ENCODE measurements at regions not wholly inside any gene's neighbourhood (a gene's known extent, or its start where the extent isn't known, plus 50 kb on each side); places are given as distances from the start of the nearest gene placed in this dataset.
A peak's percentile ranks its signal among the peaks of the same experiment; 100 is the strongest.

DNA sequence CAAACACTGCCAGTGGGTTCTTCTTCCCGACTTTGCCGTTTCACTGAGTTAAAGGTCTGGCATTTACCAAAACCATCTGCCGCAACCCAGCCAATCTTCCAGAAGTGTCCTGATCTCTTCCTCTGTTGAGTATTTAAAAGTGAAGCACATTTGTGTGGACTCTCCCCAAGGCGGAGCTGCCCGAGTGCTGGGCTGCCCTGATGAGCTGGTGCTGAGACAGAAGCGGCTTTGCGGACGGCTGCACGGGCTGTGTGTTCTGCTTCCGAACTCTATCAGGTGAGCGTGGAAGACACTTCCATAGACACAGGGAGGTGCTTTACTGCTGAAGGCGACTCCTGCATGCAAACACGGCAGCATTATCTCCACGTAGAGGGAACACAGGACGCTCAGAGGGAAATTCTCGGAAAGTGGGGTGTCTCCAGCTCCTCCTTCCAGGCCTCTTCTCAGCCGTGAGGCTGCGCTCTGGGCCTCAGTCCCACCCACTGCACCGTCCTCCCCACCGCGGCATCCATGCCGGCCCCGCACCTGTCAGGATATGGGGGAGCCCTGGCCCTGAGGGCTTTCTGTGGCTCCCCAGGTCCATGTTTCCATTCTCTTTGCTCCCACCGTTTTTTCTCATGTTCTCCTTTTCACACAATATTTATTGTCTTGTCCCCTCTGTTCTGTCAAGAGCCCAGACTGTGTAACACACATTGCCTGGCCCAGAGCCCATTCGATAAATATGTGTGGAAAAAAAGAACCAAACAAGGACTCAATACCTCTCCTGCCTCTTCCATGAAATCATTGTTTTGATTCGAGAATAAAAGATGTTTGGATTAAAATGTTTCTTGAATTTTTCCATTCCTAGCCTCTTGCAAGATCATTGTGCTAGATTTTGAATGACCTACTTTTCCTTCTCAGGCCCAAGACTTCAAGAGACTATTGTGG, 205.1 kb downstream of the DLL1 start:
- no peak for DNase-seq (ENCODE audit: low read depth)

GRCh38 chr6:170084166-170084730, 206.6 kb downstream of the DLL1 start:
- DNase-seq (ENCODE audit: low read depth), result no peak

DNA sequence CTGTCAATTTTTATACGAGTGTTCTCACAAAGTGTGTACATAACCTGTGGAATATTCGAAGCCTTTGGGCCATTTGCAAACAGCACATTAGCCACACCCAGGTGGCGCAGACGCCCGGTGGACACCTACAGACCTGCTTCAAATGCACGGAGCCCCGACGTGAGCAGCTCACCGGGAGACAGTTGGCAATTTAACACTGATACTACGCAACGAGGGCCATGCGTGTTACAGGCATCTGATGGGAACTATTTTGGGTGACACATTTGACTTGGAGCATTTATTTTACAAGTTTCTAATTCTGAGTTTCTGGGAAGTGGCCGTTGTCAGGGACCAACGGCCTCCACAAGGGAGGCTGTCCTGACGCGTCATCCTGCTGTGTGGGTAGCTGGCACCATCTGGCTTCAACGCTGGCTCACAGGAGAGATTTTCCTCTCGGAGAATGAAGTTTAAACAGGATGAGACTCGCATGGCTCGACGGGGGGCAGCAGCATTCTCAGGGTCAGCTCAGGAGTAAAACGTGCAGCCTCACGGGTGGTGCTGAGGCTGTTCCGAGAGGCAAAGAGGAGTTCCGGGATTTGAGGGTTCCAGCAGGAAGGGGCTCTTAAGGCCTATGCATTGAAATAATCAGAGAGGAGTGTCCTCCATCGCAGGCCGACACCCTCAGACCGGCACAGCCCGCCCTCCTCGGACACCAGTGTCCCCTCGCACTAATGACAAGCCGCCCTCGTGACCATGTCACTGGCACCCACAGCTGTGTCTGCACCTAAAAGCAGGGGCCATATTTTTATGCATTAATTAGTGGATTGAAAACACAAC, 207.4 kb downstream of the DLL1 start:
- DNase-seq (ENCODE audit: low read depth), result no peak

DNA sequence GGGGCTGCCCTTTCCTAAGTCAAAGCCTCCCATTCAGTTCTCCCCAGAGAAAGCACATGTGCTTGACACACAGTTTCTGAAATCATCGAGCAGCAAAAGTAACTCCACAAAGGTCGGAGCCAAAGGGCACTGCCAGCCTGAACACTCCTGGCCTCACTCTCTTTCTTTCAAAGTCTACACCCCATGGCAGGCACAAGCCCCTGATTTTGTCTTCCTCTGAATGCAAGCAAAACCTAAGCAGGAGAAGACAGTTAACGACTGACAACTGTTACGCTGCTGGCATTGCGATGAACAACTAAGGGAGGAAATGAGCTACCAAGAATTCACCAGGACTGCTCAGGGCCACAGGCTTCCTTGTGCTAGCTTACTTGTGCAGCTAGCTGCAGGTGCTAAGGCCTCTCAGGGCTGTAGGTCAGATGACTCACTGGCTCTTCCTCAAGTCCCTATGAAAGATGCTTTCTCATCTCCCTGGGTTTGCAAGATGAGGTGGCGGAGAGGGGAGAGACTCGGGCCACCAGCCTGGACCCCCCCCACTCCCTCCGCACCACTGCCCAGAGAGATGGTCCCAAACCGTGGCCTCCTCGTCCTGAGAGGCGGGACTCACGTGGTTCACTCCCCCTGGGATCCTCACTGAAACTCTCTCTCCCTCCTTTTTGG, 208.2 kb downstream of the DLL1 start:
- peak; percentile 20 for DNase-seq (ENCODE audit: low read depth)

DNA sequence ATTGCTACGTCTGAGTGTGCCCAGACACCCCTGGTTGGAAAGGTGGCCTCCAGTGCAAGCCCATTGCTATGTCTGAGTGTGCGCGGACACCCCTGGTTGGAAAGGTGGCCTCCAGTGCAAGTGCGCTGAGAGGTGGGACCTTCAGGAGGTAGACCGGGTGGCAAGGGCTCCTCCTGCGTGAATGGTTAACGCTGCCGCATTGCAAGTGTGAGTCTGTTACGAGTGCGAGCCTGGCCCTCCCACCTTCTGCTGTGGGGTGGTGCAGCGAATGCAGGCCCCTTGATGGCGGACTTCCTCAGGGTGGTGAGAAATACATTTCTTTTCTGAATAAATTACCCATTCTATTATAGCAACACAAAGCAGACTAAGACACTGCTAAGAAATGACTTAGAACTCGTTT, 208.8 kb downstream of the DLL1 start:
- no peak for DNase-seq (ENCODE audit: low read depth)

GRCh38 chr6:170081556-170081955, 209.3 kb downstream of the DLL1 start:
- DNase-seq (ENCODE audit: low read depth), result no peak

DNA sequence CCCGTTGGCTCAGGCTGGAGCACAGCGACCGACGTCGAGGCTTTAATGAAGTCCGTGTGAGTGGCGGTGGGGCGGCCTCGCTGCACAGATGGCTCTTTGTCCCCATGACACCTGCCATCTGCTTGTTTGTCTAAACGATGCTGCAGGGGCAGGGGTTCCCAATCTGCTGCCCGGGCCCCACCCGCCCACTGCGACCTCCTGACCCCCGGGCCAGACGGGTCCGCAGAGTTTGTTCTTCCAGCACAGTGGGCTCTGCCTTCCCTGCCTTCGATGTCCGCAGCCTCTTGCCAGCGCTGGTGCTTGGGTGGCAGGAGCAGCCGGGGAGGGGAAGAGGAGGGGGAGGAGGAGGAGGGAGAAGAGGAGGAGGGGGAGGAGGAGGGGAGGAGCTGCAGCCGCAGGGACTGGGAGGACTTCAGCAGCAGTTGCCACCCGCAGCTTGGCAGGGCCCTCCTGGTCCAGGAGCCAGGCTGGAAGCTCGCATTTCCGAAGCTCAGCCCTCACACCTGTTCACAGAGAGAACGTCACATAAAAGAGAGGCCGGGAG, 210.0 kb downstream of the DLL1 start:
- no peak for DNase-seq (ENCODE audit: low read depth)

- DNase-seq (ENCODE audit: low read depth), result no peak
Measured at GRCh38 chr6:170080169-170080827, 210.6 kb downstream of the DLL1 start.

GRCh38 chr6:170076466-170077165, 214.3 kb downstream of the DLL1 start:
- no peak for DNase-seq (ENCODE audit: low read depth)

DNA sequence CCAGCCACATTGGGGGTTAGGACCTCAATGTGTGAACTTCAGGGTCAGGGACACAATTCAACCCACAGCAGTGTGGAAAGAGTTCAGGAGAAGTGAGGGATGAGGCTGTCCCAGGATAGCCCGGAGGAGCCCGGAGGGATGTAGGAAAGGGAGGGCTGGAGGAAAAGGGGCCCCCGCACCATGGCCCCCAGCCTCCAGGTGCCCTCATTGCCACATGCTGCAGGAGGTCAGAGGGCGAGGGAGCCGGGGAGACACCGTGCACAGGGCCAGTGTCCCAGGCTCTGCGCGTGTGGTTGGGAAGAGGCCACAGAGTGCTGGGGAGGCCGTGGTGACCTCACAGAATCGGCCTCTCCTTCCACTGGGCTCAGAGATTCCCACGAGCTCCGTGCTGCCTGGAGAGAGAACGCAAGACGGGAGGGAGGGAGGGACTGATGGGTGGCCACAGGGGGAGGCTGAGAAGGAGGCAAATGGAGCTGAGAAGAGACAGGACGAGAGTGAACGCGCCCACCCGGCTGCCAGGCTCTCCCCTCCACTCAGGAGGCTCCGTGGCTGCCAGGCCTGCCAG, 215.1 kb downstream of the DLL1 start:
- no peak for DNase-seq (ENCODE audit: low read depth)

DNA sequence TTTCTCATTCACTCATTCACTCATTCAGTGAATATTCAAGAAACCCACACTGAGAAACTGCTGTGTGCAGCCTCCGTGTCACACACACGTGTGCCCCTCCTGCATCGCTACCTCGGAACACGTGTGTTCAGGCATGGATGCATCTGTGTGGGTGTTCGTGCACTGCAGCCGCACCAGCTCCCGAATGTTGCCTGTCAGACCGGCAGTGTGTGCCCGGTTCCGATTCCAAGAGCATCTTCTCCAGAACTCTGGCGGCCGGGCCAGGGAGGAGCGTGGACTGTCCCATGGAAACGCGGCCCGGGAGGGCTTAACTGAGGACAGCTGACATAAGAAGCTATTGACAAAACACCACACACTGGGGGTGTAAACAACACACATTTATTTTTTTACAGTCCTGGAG, 216.0 kb downstream of the DLL1 start:
- no peak for DNase-seq (ENCODE audit: low read depth)

GRCh38 chr6:170074435-170074834, 216.4 kb downstream of the DLL1 start:
- DNase-seq (ENCODE audit: low read depth), result no peak

- DNase-seq (ENCODE audit: low read depth), result no peak
Measured at GRCh38 chr6:170073846-170074245, 217.0 kb downstream of the DLL1 start.

GRCh38 chr6:170072246-170072645, 218.6 kb downstream of the DLL1 start:
- DNase-seq (ENCODE audit: low read depth), result no peak

DNA sequence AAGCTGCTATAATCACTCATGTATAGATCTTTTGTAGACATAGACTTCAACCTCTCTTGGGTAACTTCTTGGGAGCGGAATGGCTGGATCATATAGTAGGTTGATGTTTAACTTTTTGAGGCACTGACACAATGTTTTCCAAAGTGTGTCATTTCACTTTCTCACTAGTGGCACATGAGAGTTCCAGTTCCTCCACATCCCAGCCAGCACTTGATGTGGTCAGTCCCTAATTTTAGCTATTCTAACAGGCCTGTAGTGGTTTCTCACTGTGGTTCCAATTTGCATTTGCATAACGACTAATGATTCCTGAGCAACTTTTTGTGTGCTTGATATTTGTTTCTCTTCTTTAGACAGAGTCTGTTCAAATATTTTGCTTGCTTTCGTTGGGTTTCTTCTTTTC, 221.3 kb downstream of the DLL1 start:
- no peak for DNase-seq (ENCODE audit: low read depth)

DNA sequence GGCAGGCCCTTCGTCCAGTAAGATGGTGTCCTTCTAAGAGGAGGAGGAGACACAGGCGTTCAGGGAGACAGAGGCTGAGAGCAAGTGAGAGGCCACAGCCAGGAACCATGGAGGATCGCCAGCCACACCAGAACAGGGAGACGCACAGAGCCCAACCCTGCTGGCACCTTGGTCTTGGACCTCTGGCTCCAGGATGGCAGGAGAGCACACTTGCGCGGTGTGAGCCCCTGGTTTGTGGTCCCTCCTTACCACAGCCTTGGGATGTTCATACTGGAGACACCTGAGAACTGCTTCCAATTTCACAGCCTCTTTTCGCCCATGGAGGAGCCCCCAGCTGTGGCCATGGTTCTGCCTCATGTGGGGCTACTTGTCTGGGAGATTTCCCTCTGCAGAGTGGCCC, 222.4 kb downstream of the DLL1 start:
- DNase-seq (ENCODE audit: low read depth), result no peak

GRCh38 chr6:170067923-170068360, 222.9 kb downstream of the DLL1 start:
- no peak for DNase-seq (ENCODE audit: low read depth)

DNA sequence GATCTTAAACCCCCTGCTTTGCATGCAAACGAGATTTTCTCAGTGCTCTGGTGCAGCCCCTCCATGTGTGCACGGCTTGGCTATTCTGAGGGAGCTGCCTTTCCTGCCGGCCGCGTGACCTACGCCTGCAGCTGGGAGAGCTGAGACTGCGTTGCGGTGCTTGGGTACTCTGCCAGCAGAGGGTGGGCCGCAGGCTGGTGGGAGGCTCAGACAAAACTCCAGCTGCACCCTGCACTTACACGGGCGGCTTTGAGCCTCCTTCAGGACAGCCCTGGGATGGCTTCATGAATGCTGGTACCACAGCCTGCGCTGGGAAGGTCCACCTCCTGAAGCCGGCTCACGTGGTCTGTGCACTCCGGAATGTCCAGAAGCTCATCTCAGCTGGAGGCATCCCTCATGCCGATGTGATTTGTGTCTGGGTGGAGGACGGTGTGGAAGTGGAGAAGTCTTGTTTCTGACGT, 223.7 kb downstream of the DLL1 start:
- no peak for DNase-seq (ENCODE audit: low read depth)

DNA sequence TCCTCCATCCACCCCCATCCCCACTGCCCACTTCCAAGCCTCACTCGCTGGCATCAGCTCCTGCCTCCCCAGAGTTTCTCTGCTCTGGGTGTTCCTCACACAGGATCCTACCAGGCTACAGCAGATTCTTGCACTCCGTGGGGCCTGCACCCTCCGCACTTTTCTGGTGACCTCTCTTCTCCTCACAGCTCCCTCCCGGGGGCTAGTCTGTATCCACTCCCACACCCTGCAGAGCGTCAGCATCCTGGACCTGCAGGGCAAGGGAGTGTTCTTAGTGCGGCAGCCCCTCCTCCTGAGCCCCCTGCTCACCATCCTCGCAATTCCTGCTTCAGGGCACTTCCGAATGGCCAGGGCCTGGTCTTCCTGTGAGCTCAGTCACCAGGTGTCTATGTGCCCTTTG, 224.2 kb downstream of the DLL1 start:
- DNase-seq (ENCODE audit: low read depth), result no peak

All from M059J (cell line).